GM18909 (cell line): ENCODE measurements at regions not wholly inside any gene's neighbourhood (a gene's known extent, or its start where the extent isn't known, plus 50 kb on each side); places are given as distances from the start of the nearest gene placed in this dataset.

Source experiments
- ATAC-seq: cut with Tn5 transposase; IDR thresholded peaks from one replicate; pipeline ENCODE4 v1.9.1; 2021; ENCODE audit warnings: mild to moderate bottlenecking; ENCODE audit not compliant: unreplicated experiment, poor library complexity

DNA sequence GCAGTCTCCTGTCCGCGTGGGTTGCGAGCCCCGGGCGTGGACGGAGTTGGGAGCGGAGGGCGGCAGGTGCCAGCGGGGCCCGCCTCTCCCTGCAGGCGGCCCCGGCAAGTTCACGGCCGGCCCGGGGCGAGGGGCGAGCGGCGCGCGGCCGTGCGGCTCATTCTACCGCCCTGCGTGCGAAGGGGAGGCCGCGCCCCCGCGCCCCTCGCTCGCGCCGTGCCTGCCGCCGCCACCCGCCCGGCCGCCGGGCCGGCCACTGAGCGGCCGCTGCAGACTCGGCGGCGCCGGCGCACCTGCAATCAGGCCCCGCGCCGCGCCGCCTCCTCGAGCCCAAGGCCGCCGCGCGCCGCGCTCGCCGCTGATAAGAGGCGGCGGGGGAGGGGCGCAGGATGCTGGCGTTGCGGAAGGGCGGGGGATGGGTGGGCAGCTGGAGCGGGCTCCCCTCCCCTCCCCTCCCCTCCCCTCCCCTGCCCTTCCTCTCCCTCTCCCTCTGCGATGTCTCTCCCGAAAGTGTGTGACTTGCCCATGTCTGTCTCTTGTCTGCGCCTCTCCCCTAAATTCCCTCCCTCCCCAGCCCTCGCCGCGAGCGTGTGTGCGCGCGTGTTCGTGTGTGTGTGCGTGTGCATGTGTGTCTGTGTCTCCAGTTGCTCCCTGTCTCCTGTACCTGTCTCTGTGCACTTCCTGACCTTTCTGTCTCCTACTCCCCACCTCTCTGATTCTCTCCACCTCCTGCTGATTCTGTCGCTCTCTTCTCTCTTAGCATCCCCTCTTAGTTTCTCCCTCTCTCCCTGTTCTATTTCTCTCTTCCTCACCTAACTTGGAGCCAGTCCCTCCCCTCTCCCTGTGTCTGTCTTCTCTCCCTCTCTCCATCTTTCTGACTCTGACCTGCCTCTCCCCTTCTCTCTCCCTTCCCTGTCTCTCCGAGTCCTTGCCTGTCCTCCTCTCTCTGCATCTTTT is 768.1 kb upstream of the TBX3 start:
- no peak for ATAC-seq

DNA sequence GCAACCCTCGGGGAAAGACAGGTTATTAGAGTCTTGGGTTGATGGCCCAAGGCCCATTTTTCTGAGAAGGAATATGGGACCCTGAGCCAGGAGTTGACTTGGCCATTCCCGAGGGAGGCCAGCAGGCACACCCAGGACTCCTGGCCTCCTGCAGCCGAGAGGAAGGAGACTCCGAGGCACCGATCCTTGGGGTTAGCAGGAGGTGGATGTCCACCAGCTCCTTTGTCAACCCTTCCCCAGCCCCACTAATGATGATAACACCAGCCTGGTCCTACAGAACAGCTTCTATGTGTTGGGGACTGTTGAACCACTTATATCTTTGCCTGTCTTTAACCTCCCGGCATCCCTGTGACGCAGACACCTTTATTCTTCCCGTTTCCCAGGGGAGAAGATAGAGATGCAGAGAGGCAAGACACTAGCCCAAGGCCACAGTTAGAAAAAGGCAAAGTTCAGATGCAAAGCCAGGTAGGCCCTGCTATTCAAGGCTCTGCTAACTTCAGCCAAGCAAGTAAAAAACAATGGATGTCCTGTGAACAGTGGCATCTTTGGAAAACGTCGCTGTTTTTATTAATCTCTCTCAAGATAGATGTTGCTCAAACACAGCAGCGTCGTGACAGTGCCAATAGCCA is 767.3 kb upstream of the TBX3 start:
- ATAC-seq: no peak

DNA sequence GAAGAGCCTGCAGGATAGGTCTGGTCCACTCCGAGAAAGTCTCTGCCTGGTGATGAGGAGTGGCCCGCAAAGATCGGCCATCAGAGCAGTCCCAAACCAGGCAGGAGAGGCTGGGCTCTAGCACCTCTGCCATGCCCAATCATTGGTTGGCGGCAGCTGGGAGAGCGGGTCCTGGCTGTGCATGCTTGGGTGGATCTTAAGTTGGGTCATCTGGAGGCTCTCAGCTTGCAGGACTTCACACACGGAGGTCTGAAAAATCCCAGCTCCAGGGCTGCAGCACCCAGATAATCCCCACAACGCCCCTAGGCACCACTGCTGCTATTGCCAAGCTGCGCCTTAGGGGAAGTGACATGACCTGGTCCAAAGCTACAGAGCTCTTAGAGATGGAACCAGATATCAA is 766.7 kb upstream of the TBX3 start:
- no peak for ATAC-seq

DNA sequence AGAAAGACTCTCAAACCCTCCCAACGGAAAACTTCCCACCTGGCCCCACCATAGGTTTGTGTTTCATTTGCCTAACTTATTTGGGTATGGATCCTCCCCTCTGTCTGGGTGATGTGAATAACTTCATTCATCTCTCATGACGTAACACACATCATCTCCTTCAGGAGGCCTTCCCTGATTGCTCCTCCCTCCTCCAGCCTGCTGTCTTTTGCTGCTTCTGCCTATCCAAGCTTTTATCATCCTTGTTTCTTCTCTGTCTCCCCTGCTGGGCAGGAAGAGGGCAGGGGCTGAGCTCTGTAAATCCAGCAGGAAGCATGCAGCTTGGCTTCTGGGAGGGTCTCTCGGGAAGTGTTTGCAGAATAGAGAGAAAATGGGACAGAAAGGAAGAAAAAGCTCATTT is 766.0 kb upstream of the TBX3 start:
- no peak for ATAC-seq

DNA sequence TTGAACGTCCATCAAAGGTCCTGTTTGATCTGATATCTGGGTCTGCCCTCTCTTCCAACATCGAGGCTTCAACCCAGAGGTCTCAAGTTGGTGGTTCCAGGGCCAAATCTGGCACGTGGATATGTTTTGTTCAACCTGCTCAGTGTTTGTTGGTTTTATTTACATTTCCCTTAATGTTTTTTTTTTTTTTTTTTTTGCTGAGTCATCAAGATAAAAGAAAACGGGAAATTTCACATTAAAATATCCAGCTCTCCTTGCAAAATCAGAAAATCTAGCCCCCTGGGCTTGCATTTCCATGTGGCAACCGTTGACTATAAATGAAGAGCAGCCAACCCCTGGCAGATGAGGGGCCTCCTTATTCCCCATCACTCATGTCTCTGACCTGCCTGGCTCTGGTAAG is 765.6 kb upstream of the TBX3 start:
- ATAC-seq: no peak

DNA sequence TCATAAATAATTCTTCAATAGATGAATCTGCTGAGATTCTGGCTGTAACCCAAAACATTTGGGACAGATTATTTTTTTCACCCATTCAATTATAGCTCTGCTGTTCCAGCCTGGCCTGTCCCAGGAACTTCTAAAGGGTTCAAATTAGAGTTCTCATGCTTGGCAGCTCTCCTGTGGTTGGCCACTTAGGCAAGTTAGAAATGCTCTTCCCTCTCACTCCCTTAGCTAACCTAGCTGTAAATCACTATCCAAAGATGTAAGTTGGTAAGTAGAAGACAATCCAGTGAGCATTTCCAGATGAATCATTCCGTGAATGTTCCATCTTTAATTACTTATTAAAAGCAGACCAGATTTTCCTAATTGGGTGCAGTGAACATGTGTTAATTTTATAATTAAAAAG is 760.4 kb upstream of the TBX3 start:
- ATAC-seq: no peak

DNA sequence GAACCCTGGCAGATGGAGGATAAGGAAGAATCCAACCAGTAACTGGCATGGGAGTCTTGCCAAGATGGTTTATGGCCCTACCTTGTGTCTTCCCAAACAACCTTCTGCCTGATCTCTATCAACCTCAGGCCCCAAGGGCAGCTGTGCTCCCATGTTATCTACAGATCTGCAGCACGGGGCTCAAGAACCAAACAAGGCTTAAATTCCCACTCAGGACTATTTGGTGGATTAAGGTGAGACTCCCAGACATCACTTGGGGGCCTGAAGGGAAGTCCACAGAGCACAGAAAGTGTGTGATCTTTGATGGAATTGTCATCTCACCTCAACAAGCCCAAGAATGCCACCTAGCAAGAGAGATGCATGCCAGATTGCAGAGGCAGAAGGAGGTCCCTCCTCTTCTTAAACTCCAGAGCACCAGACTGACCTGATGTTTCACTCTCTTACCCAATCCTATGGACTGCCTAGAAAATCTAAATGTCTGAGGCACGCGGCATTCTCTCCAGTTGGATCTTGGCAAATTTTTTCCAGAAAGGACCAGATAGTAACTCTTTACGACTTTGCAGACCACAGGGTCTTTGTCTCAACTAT is 759.5 kb upstream of the TBX3 start:
- ATAC-seq: no peak

DNA sequence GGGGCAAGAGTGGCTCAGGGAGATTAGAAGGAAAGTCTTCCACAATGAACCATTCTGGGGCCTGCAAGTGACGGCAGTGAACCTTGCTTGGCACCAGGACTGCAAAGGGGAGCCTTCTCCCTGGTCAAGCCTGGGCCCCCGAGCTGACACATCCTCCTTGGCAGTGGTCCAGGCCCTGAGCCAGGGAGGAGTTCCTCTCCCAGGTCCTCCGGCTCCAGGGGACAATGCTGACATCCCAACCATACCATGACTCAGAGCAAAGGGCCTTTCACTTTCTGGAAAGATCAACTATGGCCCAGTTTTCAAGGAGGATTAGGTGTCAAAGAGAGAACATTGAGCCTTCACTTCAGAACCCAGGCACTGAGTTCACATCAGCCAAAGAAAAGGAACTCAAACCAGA is 756.5 kb upstream of the TBX3 start:
- ATAC-seq: no peak

DNA sequence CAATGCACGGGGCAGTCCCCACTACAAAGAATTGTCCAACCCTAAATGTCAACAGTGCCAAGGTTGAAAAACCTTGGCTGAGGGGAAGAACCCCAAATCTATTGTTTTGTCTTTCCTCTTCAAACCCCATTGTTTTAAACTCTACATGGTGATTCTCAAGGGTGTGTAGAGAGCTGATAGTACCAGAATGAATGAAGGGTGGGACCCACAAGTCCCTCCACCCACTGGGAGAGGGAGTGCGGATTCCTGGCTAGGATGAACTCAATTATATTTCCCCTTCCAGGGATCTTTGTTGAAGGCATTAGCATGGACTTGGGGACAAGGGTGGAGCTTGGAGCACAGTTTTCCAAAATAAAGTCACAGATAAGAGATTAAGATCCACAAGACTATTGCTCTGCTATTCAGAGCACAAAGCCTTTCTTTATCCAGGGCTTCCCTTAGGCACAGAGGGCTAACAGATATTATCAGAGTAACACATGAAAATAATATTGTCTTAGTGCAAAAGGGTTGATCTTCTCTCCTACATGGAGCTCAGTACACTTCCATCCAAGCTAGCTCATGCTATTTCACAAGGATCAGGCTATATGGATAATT is 755.1 kb upstream of the TBX3 start:
- no peak for ATAC-seq

DNA sequence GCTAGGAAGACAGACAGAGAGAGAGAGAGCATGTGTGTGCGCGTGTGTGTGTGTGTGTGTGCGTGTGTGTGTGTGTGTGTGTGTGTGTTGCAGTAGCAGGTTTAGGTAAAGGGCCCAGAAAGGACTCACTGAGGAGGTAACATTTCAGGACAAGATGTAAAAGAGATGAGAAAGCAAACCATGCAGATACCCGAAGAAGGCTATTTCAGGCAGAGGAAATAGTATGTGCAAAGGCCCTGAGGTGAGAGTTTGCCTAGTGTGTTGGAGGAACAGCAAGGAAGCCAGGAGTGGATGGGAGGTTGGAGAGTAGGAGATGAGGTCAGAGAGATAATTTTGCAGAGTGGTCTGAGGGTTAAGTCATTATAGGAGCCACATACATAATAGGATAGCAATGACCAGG is 754.3 kb upstream of the TBX3 start:
- no peak for ATAC-seq

DNA sequence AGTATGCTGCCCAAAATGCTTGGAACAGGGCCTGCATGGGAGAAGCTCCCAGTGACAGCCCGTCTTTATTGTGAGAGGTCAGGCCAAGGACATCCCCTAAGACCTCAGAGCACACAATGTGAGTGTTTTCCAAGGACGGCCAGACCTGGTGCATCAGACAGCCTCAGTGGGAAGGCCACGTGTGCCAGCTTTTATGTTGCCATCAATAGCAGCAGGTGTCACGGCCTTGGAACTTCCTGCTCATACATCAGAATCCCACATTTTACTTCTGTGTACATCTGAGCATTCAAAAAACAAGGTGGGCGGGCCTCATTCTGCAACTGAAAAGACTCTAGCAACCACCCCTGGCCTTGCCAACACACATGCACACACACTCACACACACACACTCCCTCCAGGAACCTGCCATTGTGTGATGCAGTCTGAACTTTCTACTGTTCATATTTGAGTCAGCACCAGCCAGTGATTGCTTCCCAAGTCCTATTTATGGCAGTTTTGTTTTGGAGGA is 753.1 kb upstream of the TBX3 start:
- ATAC-seq: no peak

DNA sequence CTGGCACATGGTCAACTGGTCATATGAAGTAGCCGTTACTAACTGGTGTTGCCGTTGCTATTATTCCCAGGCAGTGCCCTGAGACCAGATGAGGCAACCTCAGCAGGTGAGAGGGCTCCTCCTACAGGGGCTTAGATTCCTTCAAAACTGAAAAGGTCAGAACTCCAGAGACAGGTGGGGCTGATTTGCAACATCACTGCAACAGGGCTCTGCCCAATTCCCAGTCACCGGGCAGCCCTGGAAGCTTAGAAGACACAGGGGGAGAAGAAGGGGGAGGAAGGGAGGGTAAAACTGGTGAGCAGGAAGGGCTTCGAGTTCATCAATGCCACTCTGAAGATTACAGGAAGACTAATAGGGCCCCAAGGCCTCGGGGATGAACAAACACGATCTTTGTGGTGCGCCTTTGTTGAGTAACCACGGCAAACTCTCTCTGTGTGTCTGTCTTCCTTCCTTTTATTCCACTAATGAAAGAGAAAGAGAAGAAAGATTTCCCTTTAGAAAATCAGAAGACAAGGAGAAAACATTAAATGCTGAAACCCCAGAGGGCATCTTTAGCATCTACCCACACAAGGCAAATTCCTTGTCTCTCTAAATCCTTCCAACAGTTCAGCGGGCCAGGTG is 749.1 kb upstream of the TBX3 start:
- ATAC-seq: no peak

DNA sequence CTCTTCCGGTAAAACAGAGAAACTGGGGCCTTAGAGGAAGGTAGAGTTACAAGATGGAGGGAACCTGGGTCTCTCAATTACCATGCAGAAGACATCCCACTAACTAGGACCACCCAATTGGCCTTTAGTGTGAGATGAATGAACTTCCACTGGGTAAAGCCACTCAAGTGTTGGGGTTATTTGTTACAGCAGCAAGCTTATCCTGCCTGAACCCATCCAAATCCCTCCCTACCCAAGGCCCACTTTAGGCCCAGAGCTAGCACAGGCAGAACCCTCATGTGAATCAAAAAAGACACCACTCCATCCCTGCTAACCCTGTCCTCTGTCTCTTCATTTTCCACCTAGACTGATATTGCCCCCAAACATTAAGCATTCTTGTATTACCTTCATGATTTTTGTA is 746.7 kb upstream of the TBX3 start:
- no peak for ATAC-seq

DNA sequence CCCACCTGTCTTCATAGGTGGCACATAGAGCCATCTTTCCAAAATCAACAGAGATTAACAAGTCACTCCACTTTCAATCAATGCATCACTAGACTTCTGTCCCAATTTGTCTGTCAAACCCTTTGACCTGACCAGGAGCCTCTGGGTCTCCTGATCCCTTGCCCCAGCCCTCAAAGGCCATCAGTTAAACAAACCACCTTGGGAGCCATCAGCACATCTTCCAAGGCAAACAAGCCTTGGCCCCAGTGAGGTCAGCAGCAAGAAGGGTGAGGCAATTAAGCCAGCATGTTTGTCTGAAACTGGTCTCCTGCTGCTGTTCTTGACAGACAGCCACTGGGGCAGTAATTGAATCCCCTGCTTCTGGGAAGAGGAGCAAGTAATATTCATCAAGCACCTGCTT is 742.8 kb upstream of the TBX3 start:
- ATAC-seq: no peak

DNA sequence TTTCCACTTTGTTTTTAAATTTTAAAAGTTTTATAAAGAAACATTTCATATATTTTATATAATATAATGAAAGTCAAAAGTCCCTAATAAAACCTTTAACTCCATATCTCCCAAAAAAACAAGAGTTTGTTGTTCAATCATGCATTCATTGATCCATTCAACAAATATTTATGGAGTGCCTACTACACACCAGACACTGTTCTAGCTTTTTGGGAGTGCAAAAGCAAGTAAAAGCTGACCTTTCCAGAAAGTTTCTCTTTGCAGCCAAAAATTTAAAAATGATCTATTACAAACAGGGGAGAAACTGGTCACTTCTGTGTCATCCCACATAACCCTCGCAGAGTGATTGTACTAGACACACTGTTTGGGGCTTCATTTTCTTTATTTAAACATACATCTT is 740.0 kb upstream of the TBX3 start:
- ATAC-seq: no peak

DNA sequence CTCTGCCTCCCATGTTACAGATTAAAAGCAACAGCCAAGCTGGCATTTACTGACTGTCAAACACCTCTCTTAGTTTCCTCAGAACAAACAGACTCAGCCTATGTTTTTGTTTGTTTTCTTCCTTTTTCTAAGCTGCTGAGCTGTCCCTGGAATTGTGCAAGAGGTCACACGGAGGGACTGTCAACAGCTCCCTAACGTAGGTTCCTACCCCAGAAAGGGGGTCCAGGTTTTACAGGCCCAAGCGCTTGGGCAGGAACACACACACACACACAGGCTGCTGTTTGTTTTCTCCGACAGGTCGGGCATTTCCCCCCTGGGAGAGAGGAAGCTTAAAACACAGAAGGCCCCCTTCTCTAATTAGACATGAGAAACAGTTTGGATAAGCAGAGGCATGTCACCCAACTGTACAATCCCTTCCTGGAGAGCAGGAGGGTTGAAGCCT is 739.6 kb upstream of the TBX3 start:
- no peak for ATAC-seq

DNA sequence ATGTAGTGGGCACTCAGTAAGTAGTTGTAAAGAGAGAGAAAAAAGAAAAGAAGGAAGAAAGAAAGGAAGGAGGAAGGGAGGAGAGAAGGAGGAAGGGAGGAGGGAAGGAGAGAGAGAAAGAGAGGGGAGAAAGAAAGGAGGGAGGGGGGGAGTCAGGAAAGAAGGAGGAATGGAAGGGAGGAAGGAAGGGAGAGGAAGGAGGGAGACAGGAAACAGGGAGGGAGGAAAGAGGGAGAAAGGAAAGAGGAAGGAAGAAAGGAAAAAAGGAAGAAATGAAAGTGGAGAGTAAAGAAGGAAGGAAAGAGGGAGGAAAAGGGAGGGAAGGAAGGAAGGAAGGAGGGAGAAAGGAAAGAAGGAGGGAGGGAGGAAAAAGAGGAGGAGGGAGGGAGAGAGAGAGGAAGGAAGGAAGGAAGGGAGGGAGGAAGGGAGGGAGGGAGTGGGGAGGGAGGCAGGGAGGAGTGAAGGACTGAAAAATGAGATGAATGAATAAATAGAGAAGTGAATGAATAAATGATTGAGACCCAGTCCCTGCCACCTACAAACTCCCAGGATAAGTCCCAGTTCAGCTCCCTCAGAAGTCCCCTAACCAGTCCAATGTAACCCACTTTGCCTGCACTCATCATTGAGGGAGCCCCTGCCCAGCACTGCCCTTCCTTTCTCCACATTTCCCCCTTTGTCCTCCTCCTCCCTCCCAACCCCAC is 739.0 kb upstream of the TBX3 start:
- ATAC-seq: no peak

DNA sequence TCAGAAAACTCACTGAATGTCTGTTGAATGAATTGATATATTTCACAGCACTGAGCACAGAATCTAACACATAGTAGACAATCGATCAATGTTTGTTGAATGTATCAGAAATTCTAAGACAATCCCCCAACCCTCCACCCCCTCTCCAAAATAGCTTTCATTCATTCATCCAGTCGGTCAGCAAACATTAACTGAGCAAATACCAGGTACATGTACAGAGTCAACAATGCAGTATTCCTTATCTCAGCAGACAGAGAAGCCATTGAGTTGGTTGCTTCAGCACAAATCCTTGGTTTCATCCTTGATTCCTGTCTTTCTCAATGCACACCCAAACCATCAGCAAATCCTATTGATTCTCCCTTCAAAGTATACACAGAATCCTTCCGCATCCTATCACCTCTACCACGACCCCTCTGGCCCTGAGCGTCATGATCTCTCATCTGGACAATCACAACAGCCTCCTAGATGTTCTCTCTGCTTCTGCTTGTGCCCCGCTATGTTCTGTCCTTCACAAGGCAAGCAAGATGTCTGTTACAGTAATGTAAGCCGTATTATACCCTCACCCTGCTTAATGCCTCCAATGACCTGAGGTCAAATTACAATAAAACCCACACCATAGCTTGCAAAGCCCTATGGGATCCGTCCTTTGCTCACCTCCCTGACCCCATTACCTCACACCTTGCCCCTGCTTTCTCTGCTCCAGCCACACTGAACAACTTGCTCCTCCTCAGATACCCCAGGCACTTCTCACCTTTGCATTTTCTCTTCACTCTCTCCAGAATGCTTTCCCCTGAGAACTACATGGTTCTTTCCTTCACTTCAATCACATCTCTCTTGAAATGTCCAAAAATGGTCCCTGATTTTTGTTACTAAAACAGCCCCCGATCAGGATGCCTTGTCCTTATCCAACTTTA is 738.1 kb upstream of the TBX3 start:
- no peak for ATAC-seq

DNA sequence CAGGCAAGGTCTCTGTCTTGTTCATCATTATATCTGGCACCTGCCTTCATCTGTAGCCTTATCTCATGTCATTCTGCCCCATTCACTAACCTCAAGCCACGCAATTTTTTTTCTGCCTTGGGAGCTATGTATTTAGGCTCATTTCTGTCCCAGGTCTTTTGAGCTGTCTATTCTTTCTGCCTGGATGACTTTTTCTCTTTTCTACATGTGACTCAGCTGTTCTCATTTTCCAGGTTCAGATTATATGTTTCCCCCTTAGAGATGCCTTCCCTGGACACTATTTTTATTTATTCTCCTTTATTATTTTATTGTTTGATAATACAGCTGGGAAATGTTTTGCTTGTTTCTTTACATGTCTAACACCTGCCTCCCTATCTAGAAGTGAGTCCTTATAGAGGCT is 737.4 kb upstream of the TBX3 start:
- no peak for ATAC-seq
